ENCODE measurements at regions not wholly inside any gene's neighbourhood (a gene's known extent, or its start where the extent isn't known, plus 50 kb on each side); places are given as distances from the start of the nearest gene placed in this dataset.

DNA sequence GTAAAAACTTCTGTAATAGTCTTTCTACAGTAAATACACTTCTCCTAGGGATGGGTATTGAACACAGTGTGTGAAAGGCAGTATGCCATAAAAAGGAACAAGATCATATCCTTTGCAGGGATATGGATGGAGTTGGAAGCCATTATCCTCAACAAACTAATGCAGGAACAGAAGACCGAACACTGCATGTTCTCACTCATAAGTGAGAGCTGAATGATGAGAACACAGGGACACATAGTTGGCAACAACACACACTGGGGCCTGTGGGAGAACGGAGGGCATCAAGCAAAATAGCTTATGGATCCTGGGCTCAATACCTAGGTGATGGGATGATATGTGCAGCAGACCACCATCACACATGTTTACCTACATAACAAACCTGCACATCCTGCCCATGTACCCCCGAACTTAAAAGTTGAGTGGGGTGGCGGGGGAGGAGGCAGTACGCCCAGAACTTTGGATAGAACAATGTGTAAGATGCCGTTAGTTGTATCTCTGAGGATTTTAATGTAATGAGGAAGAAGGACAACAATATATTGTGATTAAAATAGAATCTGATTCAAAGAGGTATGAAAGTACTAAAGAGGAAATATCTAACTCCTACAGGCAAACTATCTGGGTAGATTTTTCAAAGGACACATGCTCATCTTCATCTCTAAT, 183.2 kb downstream of the NDFIP2 start:
- Histone ChIP-seq H3K79me2 (ENCODE audit: control insufficient read depth, insufficient read depth, low read length) (no peaks in the 10 kb centered on the region), H2AFZ (ENCODE audit: control insufficient read depth, low read depth, low read length) (no peak overlapping the region), H4K20me1 (ENCODE audit: control insufficient read depth, insufficient read depth) (no peaks in the 10 kb centered on the region), H3K4me1 (ENCODE audit: control insufficient read depth, insufficient read depth, low read length) (no peaks in the 10 kb centered on the region), H3K4me2 (ENCODE audit: control insufficient read depth, insufficient read depth) (no peak overlapping the region), H3K9me3 (replicated peaks; ENCODE audit: control insufficient read depth, insufficient read depth, low read length) (no peaks in the 10 kb centered on the region), H3K9ac (ENCODE audit: control insufficient read depth, insufficient read depth, low read length) (no peak overlapping the region), H3K4me3 (no peak overlapping the region), H3K27me3 (replicated peaks in 1 of 2; ENCODE audit: control insufficient read depth in 2 of 2, insufficient read depth in 2 of 2, low read length in 1 of 2) (no peaks in the 10 kb centered on the region), H3K27ac (ENCODE audit: control insufficient read depth, insufficient read depth) (no peak overlapping the region), H3K36me3 (ENCODE audit: control insufficient read depth in 2 of 2, insufficient read depth in 2 of 2, low read length in 1 of 2) (no peaks in the 10 kb centered on the region)
- ChIA-PET POLR2A (no interaction called here), SMC1A (ENCODE audit: uncharacterized antibody, unreplicated experiment) (no interaction called here), CTCF (interaction anchor here (1.3 to 5.8 kb wide), 2 partner anchors 15 to 712 kb away, joined by 3 to 38 read pairs; no protein-coding TSS in a partner anchor), RAD21 (ENCODE audit: unreplicated experiment) (interaction anchor here (3.0 kb wide), 1 partner anchor 21 kb away, joined by 10 read pairs; no protein-coding TSS in a partner anchor)
- no TSS peak for BruUV-seq (replicated peaks)
- intact Hi-C loops (cut with micrococcal nuclease; ENCODE audit: unreplicated experiment): no loop called here
- in situ Hi-C loops (cut with MboI): no loop called here
- DNase-seq (ENCODE audit: low read depth, low spot score) (no peak), FAIRE-seq (no peak), ATAC-seq (no peak)
- 2% methylated on average over 6 of the region's 6 CpGs for WGBS (ENCODE audit: insufficient coverage, insufficient replicate concordance, low lambda C conversion rate, missing lambda C conversion rate)
- TF ChIP-seq NRF1 (conservative IDR thresholded peaks at IDR 0.05; ENCODE audit: low read depth, low read length) (no peak), STAT3 (IDR thresholded peaks at IDR 0.05; ENCODE audit: low read depth, low read length) (no peak), KAT2A (conservative IDR thresholded peaks at IDR 0.05; ENCODE audit: control insufficient read depth, low read depth, low read length) (no peak), GATAD2B (conservative IDR thresholded peaks at IDR 0.05; ENCODE audit: low read depth) (no peak), HDAC6 (IDR thresholded peaks at IDR 0.05; ENCODE audit: unreplicated experiment) (no peak), CBX3 (IDR thresholded peaks at IDR 0.05; ENCODE audit: borderline replicate concordance, low read depth) (no peak), PAX8 (IDR thresholded peaks at IDR 0.05) (no peak), BACH1 (IDR thresholded peaks at IDR 0.05; ENCODE audit: borderline replicate concordance) (no peak)
- TF ChIP-seq, protein P1, sequence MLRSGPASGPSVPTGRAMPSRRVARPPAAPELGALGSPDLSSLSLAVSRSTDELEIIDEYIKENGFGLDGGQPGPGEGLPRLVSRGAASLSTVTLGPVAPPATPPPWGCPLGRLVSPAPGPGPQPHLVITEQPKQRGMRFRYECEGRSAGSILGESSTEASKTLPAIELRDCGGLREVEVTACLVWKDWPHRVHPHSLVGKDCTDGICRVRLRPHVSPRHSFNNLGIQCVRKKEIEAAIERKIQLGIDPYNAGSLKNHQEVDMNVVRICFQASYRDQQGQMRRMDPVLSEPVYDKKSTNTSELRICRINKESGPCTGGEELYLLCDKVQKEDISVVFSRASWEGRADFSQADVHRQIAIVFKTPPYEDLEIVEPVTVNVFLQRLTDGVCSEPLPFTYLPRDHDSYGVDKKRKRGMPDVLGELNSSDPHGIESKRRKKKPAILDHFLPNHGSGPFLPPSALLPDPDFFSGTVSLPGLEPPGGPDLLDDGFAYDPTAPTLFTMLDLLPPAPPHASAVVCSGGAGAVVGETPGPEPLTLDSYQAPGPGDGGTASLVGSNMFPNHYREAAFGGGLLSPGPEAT (IDR thresholded peaks at IDR 0.05; ENCODE audit: low read depth): no peak
- TF ChIP-seq, protein P2, sequence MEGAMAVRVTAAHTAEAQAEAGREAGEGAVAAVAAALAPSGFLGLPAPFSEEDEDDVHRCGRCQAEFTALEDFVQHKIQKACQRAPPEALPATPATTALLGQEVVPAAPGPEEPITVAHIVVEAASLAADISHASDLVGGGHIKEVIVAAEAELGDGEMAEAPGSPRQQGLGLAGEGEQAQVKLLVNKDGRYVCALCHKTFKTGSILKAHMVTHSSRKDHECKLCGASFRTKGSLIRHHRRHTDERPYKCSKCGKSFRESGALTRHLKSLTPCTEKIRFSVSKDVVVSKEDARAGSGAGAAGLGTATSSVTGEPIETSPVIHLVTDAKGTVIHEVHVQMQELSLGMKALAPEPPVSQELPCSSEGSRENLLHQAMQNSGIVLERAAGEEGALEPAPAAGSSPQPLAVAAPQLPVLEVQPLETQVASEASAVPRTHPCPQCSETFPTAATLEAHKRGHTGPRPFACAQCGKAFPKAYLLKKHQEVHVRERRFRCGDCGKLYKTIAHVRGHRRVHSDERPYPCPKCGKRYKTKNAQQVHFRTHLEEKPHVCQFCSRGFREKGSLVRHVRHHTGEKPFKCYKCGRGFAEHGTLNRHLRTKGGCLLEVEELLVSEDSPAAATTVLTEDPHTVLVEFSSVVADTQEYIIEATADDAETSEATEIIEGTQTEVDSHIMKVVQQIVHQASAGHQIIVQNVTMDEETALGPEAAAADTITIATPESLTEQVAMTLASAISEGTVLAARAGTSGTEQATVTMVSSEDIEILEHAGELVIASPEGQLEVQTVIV (IDR thresholded peaks at IDR 0.05; ENCODE audit: borderline replicate concordance, partially characterized antibody): no peak
- TF ChIP-seq, protein P3, sequence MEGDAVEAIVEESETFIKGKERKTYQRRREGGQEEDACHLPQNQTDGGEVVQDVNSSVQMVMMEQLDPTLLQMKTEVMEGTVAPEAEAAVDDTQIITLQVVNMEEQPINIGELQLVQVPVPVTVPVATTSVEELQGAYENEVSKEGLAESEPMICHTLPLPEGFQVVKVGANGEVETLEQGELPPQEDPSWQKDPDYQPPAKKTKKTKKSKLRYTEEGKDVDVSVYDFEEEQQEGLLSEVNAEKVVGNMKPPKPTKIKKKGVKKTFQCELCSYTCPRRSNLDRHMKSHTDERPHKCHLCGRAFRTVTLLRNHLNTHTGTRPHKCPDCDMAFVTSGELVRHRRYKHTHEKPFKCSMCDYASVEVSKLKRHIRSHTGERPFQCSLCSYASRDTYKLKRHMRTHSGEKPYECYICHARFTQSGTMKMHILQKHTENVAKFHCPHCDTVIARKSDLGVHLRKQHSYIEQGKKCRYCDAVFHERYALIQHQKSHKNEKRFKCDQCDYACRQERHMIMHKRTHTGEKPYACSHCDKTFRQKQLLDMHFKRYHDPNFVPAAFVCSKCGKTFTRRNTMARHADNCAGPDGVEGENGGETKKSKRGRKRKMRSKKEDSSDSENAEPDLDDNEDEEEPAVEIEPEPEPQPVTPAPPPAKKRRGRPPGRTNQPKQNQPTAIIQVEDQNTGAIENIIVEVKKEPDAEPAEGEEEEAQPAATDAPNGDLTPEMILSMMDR (IDR thresholded peaks at IDR 0.05 in 2 of 3, conservative IDR thresholded peaks at IDR 0.05 in 1 of 3; ENCODE audit: control insufficient read depth in 2 of 3, extremely low read depth in 1 of 3, insufficient read depth in 1 of 3, low read depth in 3 of 3, low read length in 3 of 3): no peak
- TF ChIP-seq, protein P4, sequence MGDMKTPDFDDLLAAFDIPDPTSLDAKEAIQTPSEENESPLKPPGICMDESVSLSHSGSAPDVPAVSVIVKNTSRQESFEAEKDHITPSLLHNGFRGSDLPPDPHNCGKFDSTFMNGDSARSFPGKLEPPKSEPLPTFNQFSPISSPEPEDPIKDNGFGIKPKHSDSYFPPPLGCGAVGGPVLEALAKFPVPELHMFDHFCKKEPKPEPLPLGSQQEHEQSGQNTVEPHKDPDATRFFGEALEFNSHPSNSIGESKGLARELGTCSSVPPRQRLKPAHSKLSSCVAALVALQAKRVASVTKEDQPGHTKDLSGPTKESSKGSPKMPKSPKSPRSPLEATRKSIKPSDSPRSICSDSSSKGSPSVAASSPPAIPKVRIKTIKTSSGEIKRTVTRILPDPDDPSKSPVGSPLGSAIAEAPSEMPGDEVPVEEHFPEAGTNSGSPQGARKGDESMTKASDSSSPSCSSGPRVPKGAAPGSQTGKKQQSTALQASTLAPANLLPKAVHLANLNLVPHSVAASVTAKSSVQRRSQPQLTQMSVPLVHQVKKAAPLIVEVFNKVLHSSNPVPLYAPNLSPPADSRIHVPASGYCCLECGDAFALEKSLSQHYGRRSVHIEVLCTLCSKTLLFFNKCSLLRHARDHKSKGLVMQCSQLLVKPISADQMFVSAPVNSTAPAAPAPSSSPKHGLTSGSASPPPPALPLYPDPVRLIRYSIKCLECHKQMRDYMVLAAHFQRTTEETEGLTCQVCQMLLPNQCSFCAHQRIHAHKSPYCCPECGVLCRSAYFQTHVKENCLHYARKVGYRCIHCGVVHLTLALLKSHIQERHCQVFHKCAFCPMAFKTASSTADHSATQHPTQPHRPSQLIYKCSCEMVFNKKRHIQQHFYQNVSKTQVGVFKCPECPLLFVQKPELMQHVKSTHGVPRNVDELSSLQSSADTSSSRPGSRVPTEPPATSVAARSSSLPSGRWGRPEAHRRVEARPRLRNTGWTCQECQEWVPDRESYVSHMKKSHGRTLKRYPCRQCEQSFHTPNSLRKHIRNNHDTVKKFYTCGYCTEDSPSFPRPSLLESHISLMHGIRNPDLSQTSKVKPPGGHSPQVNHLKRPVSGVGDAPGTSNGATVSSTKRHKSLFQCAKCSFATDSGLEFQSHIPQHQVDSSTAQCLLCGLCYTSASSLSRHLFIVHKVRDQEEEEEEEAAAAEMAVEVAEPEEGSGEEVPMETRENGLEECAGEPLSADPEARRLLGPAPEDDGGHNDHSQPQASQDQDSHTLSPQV (IDR thresholded peaks at IDR 0.05): no peak
- TF ChIP-seq, protein P5, sequence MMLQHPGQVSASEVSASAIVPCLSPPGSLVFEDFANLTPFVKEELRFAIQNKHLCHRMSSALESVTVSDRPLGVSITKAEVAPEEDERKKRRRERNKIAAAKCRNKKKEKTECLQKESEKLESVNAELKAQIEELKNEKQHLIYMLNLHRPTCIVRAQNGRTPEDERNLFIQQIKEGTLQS (IDR thresholded peaks at IDR 0.05; ENCODE audit: borderline replicate concordance, extremely low read depth, low read depth, low read length): no peak

Data from GM12878 (cell line).